ENCODE measurements at regions not wholly inside any gene's neighbourhood (a gene's known extent, or its start where the extent isn't known, plus 50 kb on each side); places are given as distances from the start of the nearest gene placed in this dataset.

DNA sequence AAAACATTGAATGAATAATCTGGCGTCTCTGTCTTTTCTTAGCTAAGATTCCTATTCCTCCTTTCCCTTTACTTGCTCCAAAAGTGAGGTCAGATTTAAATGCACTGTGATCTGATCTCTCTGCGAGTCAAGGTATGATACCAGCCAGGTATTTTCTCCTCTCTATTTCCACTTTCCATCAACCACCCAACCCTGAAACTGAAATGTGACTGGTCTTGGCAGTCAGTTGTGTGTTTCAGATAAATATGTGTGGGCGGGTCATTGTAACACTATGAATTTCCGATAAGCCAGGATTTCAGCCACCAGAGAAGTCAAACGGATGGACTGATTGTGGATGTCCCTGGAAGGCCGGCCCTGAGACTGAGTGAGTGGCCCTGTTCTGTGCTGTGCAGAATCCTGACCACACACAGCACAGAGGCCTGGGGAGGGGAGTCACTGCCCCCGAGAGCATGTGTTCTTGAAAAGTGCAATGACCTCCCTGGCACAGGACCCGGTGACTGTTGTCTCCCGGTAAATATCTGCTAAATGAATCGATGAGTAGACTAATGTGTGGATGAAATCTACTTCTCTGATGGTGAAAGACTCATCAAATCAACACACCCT lies 612.5 kb upstream of the TMEM132C start:
- no peak for DNase-seq
- no peaks in the 10 kb centered on the region for H3K9me3 ChIP-seq (ENCODE audit: severe bottlenecking)
- H3K36me3 ChIP-seq = no peaks in the 10 kb centered on the region
- TF ChIP-seq, protein P1, sequence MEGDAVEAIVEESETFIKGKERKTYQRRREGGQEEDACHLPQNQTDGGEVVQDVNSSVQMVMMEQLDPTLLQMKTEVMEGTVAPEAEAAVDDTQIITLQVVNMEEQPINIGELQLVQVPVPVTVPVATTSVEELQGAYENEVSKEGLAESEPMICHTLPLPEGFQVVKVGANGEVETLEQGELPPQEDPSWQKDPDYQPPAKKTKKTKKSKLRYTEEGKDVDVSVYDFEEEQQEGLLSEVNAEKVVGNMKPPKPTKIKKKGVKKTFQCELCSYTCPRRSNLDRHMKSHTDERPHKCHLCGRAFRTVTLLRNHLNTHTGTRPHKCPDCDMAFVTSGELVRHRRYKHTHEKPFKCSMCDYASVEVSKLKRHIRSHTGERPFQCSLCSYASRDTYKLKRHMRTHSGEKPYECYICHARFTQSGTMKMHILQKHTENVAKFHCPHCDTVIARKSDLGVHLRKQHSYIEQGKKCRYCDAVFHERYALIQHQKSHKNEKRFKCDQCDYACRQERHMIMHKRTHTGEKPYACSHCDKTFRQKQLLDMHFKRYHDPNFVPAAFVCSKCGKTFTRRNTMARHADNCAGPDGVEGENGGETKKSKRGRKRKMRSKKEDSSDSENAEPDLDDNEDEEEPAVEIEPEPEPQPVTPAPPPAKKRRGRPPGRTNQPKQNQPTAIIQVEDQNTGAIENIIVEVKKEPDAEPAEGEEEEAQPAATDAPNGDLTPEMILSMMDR (IDR thresholded peaks at IDR 0.05; ENCODE audit: low read depth, low read length) = no peak
- no peak overlapping the region for H3K27ac ChIP-seq
- H3K4me3 ChIP-seq (ENCODE audit: low read depth, low read length) = no peak overlapping the region
- H3K27me3 ChIP-seq (ENCODE audit: insufficient read depth, low read depth, severe bottlenecking) = no peaks in the 10 kb centered on the region

DNA sequence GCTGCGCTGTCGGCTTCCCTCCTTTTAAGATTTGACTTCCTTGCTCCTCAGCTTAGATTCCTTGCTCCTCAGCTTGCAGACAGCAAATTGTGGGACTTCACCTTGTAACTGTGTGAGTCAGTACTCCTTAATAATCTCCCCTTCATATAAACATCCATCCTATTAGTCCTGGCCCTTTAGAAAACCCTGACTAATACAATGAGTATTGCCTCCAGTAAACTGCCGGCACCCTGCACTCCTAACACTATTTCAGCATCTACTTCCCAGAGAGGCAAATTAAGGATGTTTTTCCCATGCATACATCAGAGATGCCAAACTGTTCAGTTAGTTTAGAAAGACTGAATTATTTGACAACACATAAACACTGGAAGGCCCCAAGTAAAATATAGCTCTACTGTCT lies 611.3 kb upstream of the TMEM132C start:
- no peaks in the 10 kb centered on the region for H3K9me3 ChIP-seq (ENCODE audit: severe bottlenecking)
- no peak overlapping the region for H3K27ac ChIP-seq
- no peak overlapping the region for H3K4me3 ChIP-seq (ENCODE audit: low read depth, low read length)
- TF ChIP-seq, protein P1 (IDR thresholded peaks at IDR 0.05; ENCODE audit: low read depth, low read length) = no peak
- no peak for DNase-seq
- no peaks in the 10 kb centered on the region for H3K27me3 ChIP-seq (ENCODE audit: insufficient read depth, low read depth, severe bottlenecking)
- no peaks in the 10 kb centered on the region for H3K36me3 ChIP-seq

DNA sequence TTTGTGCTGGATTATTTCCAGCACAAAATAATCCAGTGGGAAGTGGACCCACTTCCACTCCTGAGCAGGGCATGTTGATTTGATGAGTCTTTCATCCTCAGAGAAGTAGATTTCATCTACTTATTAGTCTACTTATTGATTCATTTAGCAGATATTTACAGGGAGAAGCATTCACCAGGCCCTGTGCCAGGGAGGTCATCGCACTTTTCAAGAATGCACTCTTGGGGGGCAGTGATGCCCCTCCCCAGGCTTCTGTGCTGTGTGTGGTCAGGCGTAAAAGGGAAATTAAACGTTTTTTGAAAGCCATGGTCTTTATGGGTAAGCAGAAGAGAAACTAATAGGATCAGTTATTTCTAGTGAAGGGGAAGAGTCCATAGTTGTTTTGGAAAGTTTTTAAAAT lies 610.7 kb upstream of the TMEM132C start:
- Histone ChIP-seq H3K4me3 (ENCODE audit: low read depth, low read length) (no peak overlapping the region), H3K36me3 (no peaks in the 10 kb centered on the region), H3K27me3 (ENCODE audit: insufficient read depth, low read depth, severe bottlenecking) (no peaks in the 10 kb centered on the region), H3K27ac (no peak overlapping the region), H3K9me3 (ENCODE audit: severe bottlenecking) (no peaks in the 10 kb centered on the region)
- no peak for DNase-seq
- TF ChIP-seq, protein P1 (IDR thresholded peaks at IDR 0.05; ENCODE audit: low read depth, low read length) = no peak

DNA sequence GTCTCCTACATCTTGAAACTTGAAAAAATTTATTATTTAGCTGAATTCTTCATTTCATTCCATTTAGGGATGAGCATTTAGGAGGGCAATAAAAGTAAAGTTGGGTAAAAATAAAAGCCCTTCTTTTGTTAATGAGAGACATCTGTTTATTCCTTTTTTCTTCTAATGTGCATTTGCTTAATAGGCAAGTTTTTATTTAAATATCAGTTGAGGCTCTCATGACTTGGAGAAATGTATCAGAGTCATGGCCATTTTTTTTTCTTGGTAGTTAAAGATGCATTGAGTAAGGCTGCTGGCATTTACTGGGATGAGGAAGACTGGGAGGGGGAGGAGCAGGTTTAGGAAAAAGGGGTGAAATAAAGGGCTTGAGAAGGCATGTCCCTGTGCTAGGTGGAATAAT lies 609.9 kb upstream of the TMEM132C start:
- no peaks in the 10 kb centered on the region for H3K36me3 ChIP-seq
- TF ChIP-seq, protein P1 (IDR thresholded peaks at IDR 0.05; ENCODE audit: low read depth, low read length) = no peak
- no peaks in the 10 kb centered on the region for H3K27me3 ChIP-seq (ENCODE audit: insufficient read depth, low read depth, severe bottlenecking)
- no peak overlapping the region for H3K4me3 ChIP-seq (ENCODE audit: low read depth, low read length)
- H3K27ac ChIP-seq = no peak overlapping the region
- no peak for DNase-seq
- no peaks in the 10 kb centered on the region for H3K9me3 ChIP-seq (ENCODE audit: severe bottlenecking)

DNA sequence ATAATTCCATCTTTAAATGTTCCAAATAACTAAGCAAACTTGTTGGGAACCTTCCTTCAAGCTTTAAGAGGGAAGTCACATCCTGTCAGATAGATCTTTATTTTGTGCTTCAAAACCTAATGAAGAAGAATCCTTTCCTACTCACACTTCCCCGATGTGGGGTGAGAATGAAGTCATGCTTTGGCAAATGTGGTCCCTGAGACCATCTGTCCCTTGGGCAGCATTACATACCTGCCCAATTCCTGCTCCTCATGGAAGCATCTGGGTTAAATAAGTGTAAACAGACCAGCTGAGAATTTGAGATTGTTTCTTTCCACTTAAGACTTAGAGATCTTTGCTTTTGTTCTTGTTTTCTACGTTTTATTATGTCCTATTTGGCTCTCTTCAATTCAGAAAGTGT lies 606.0 kb upstream of the TMEM132C start:
- no peak for DNase-seq

More for the DNA sequence above, 606.0 kb upstream of the TMEM132C start:
- no peaks in the 10 kb centered on the region for H3K36me3 ChIP-seq
- H3K4me3 ChIP-seq (ENCODE audit: low read depth, low read length) = no peak overlapping the region
- no peak overlapping the region for H3K27ac ChIP-seq
- no peaks in the 10 kb centered on the region for H3K9me3 ChIP-seq (ENCODE audit: severe bottlenecking)
- TF ChIP-seq, protein P1 (IDR thresholded peaks at IDR 0.05; ENCODE audit: low read depth, low read length) = no peak
- H3K27me3 ChIP-seq (ENCODE audit: insufficient read depth, low read depth, severe bottlenecking) = no peaks in the 10 kb centered on the region
